ENCODE measurements at regions not wholly inside any gene's neighbourhood (a gene's known extent, or its start where the extent isn't known, plus 50 kb on each side); places are given as distances from the start of the nearest gene placed in this dataset.

GRCh38 chr2:19416784-19417684, 58.6 kb upstream of the OSR1 start:
- intact Hi-C loops (cut with DNase I), result no loop called here
- Histone ChIP-seq H3K9me3 (no peaks in the 10 kb centered on the region), H3K27ac (no peak overlapping the region), H3K4me1 (peaks cover 0 to 4% (median 0%) of the 10 kb centered on the region in 3 donors), H3K4me3 (no peak overlapping the region), H3K27me3 (no peaks in the 10 kb centered on the region), H3K36me3 (no peaks in the 10 kb centered on the region)
- no peak for DNase-seq
- no peak for TF ChIP-seq CTCF (IDR thresholded peaks at IDR 0.05)
- no peak for TF ChIP-seq POLR2A (IDR thresholded peaks at IDR 0.05)
- 69 to 80% methylated on average over 3 of the region's 3 CpGs for WGBS, 2 donors

DNA sequence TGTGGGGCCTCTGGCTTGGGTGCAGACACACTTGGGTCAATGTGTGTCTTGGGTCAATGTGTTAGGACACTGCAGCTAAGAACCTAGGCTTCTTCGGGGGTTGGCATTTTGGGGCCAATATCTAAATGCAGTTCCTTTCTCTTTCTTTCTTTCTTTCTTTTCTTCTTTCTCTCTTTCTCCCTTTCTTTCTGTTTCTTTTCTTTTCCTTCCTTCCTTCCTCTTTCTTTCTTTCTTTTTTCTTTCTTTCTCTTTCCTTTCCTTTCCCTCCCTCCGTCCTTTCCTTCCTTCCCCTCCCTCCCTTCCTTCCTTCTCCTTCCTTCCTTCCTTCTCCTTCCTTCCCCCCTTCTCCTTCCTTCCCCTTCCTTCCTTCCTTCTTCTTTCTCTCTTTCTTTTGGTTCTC, 57.7 kb upstream of the OSR1 start:
- no peak overlapping the region for H3K4me3 ChIP-seq
- H3K9me3 ChIP-seq, result no peaks in the 10 kb centered on the region
- 82 to 84% methylated on average over 2 of the region's 2 CpGs for WGBS, 2 donors
- no peaks in the 10 kb centered on the region for H3K27me3 ChIP-seq
- H3K36me3 ChIP-seq, result no peaks in the 10 kb centered on the region
- H3K4me1 ChIP-seq, result peaks cover 0 to 4% (median 0%) of the 10 kb centered on the region in 3 donors
- DNase-seq, result no peak
- TF ChIP-seq POLR2A (IDR thresholded peaks at IDR 0.05) (no peak), CTCF (IDR thresholded peaks at IDR 0.05) (no peak)
- intact Hi-C loops (cut with DNase I), result no loop called here
- H3K27ac ChIP-seq, result no peak overlapping the region

DNA sequence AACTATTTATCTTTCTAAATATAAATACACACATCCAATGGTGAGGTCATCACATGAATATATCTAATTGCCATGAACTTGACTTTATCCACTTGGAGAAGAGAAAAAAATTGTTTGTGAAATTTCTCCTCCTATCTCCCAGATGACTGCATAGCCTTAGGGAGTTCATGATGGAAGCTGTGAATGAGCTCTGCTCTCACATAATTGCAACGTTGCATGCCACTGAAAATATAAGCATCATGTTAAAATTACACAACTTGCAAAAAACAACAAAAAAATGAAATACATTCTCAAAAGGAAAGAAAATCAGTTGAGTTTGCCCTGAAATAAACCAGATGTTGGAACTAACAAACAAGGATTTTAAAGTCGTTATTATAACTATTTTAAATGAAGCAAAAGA, 50.6 kb upstream of the OSR1 start:
- DNase-seq, result no peak
- intact Hi-C loops (cut with DNase I), result no loop called here
- Histone ChIP-seq H3K36me3 (no peaks in the 10 kb centered on the region), H3K9me3 (no peaks in the 10 kb centered on the region), H3K4me1 (no peaks in the 10 kb centered on the region), H3K27me3 (no peaks in the 10 kb centered on the region), H3K4me3 (no peak overlapping the region), H3K27ac (no peak overlapping the region)
- no peak for TF ChIP-seq POLR2A (IDR thresholded peaks at IDR 0.05)
- no peak for TF ChIP-seq CTCF (IDR thresholded peaks at IDR 0.05)
- 30 to 46% methylated on average over 2 of the region's 2 CpGs for WGBS, 2 donors

DNA sequence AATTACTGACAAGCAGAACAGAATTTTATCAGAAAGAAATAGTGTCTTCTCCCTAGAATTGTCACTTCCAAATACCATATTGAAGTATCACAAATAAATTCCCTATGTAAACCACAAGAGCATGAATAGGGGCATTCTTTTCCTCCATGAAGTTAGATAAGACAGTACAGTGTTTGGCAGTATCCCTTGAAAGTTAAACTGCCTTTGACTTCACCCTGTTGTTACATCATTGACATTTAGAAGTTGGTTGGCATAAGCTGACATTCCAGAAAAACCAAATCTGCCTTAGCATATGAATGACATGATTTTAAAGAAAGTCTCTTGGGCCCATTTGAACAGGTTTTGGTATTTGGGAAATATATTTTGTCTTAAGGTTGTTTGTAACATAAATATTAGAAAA, 50.2 kb upstream of the OSR1 start:
- TF ChIP-seq CTCF (IDR thresholded peaks at IDR 0.05), result no peak
- TF ChIP-seq POLR2A (IDR thresholded peaks at IDR 0.05), result no peak
- Histone ChIP-seq H3K9me3 (no peaks in the 10 kb centered on the region), H3K27ac (no peak overlapping the region), H3K27me3 (no peaks in the 10 kb centered on the region), H3K4me1 (no peaks in the 10 kb centered on the region), H3K36me3 (no peaks in the 10 kb centered on the region), H3K4me3 (no peak overlapping the region)
- intact Hi-C loops (cut with DNase I), result no loop called here
- no peak for DNase-seq

All from esophagus squamous epithelium (tissue), 5 donors.